ENCODE measurements at regions not wholly inside any gene's neighbourhood (a gene's known extent, or its start where the extent isn't known, plus 50 kb on each side); places are given as distances from the start of the nearest gene placed in this dataset.

GRCh38 chr5:124839371-124839998 lies 93.0 kb upstream of the ZNF608 start:
- no peak for DNase-seq (ENCODE audit: low spot score)

- DNase-seq (ENCODE audit: low spot score), result no peak
Observed at GRCh38 chr5:124841829-124842712, 95.6 kb upstream of the ZNF608 start.

- no peak for DNase-seq (ENCODE audit: low spot score)
Observed at GRCh38 chr5:124842725-124843595, 96.5 kb upstream of the ZNF608 start.

GRCh38 chr5:124843596-124843899 lies 97.1 kb upstream of the ZNF608 start:
- no peak for DNase-seq (ENCODE audit: low spot score)

GRCh38 chr5:124844371-124844920 lies 98.0 kb upstream of the ZNF608 start:
- no peak for DNase-seq (ENCODE audit: low spot score)

- DNase-seq (ENCODE audit: low spot score), result no peak
Observed at GRCh38 chr5:124847907-124848306, 101.5 kb upstream of the ZNF608 start.

GRCh38 chr5:124849774-124850173 lies 103.3 kb upstream of the ZNF608 start:
- no peak for DNase-seq (ENCODE audit: low spot score)

- DNase-seq (ENCODE audit: low spot score), result no peak
Observed at GRCh38 chr5:124856726-124857125, 110.3 kb upstream of the ZNF608 start.

GRCh38 chr5:124858612-124859011 lies 112.2 kb upstream of the ZNF608 start:
- DNase-seq (ENCODE audit: low spot score), result no peak

GRCh38 chr5:124859027-124859426 lies 112.6 kb upstream of the ZNF608 start:
- DNase-seq (ENCODE audit: low spot score), result no peak

- no peak for DNase-seq (ENCODE audit: low spot score)
Observed at GRCh38 chr5:124859556-124860290, 113.3 kb upstream of the ZNF608 start.

GRCh38 chr5:124860291-124860655 lies 113.8 kb upstream of the ZNF608 start:
- DNase-seq (ENCODE audit: low spot score), result no peak

GRCh38 chr5:124865066-124865465 lies 118.6 kb upstream of the ZNF608 start:
- no peak for DNase-seq (ENCODE audit: low spot score)

- DNase-seq (ENCODE audit: low spot score), result no peak
Observed at GRCh38 chr5:124865603-124866354, 119.3 kb upstream of the ZNF608 start.

- peak; percentile 47 for DNase-seq (ENCODE audit: low spot score)
Observed at GRCh38 chr5:124866355-124867136, 120.1 kb upstream of the ZNF608 start.

GRCh38 chr5:124867137-124867704 lies 120.8 kb upstream of the ZNF608 start:
- no peak for DNase-seq (ENCODE audit: low spot score)

- no peak for DNase-seq (ENCODE audit: low spot score)
Observed at GRCh38 chr5:124868676-124869075, 122.2 kb upstream of the ZNF608 start.

- peak; percentile 36 for DNase-seq (ENCODE audit: low spot score)
Observed at GRCh38 chr5:124869426-124870033, 123.1 kb upstream of the ZNF608 start.

GRCh38 chr5:124870070-124870469 lies 123.6 kb upstream of the ZNF608 start:
- no peak for DNase-seq (ENCODE audit: low spot score)
